ENCODE measurements at regions not wholly inside any gene's neighbourhood (a gene's known extent, or its start where the extent isn't known, plus 50 kb on each side); places are given as distances from the start of the nearest gene placed in this dataset.

GRCh38 chr12:83537428-83538053 lies 850.8 kb downstream of the TMTC2 start:
- TF ChIP-seq CTCF (IDR thresholded peaks at IDR 0.05; ENCODE audit: low read depth, low read length, missing input control) (no peak), JUND (IDR thresholded peaks at IDR 0.05) (no peak), GABPA (IDR thresholded peaks at IDR 0.05 in 1 of 2, conservative IDR thresholded peaks at IDR 0.05 in 1 of 2) (no peak), REST (IDR thresholded peaks at IDR 0.05) (no peak)
